RWPE2 (cell line): ENCODE measurements at regions not wholly inside any gene's neighbourhood (a gene's known extent, or its start where the extent isn't known, plus 50 kb on each side); places are given as distances from the start of the nearest gene placed in this dataset.

Source experiments
- ATAC-seq: fragments of 200-7000 bp; cut with Tn5 transposase; 3 replicates; pipeline ENCODE4 v1.9.1; 2021; ENCODE audit warnings: low read depth
- DNase-seq: peaks from one replicate; pipeline ENCODE4 v3.0.0-alpha.2; 2020; ENCODE audit warnings: low spot score
- H3K27ac ChIP-seq: fragments of 450-650 bp; 2 replicates; pipeline ENCODE4 v1.5.1; 2017; ENCODE audit warnings: mild to moderate bottlenecking; ENCODE audit not compliant: poor library complexity, severe bottlenecking
- H3K27me3 ChIP-seq: fragments of 250-450 bp; sonication (Bioruptor Pico); 2 replicates; pipeline ENCODE4 v1.5.1; 2021; ENCODE audit warnings: mild to moderate bottlenecking, moderate library complexity; ENCODE audit not compliant: insufficient read depth, poor library complexity, severe bottlenecking
- H3K36me3 ChIP-seq: fragments of 250-450 bp; sonication (Bioruptor Pico); 2 replicates; pipeline ENCODE4 v1.5.1; 2020; ENCODE audit warnings: low read depth, mild to moderate bottlenecking, moderate library complexity
- H3K4me1 ChIP-seq: fragments of 250-450 bp; sonication (Bioruptor Pico); 2 replicates; pipeline ENCODE4 v1.5.1; 2021; ENCODE audit warnings: mild to moderate bottlenecking, moderate library complexity; ENCODE audit not compliant: insufficient read depth, poor library complexity, severe bottlenecking
- H3K4me3 ChIP-seq: fragments of 250-450 bp; sonication (Bioruptor Pico); 2 replicates; pipeline ENCODE4 v1.5.1; 2021; ENCODE audit warnings: mild to moderate bottlenecking, moderate library complexity; ENCODE audit not compliant: severe bottlenecking
- H3K9me3 ChIP-seq: fragments of 250-450 bp; sonication (Bioruptor Pico); 2 replicates; pipeline ENCODE4 v1.5.1; 2021; ENCODE audit warnings: mild to moderate bottlenecking, moderate library complexity; ENCODE audit not compliant: severe bottlenecking
- CTCF ChIP-seq: fragments of 450-650 bp; IDR thresholded peaks from one replicate; pipeline ENCODE4 v1.5.1; 2017; ENCODE audit warnings: mild to moderate bottlenecking, moderate library complexity; ENCODE audit not compliant: poor library complexity, severe bottlenecking

GRCh38 chr12:115708801-115709200 is 568.7 kb downstream of the MED13L start:
- no peaks in the 10 kb centered on the region for H3K36me3 ChIP-seq
- no peak for TF ChIP-seq CTCF
- no peaks in the 10 kb centered on the region for H3K4me1 ChIP-seq
- H3K27ac ChIP-seq = no peak overlapping the region
- ATAC-seq (no peak), DNase-seq (no peak)
- H3K9me3 ChIP-seq = no peaks in the 10 kb centered on the region
- H3K27me3 ChIP-seq = no peaks in the 10 kb centered on the region
- no peak overlapping the region for H3K4me3 ChIP-seq

- peaks cover 5% of the 10 kb centered on the region; the same call in 1 of the 2 replicates for H3K36me3 ChIP-seq
- no peaks in the 10 kb centered on the region for H3K9me3 ChIP-seq
- DNase-seq (no peak), ATAC-seq (no peak)
- no peak overlapping the region for H3K27ac ChIP-seq
- H3K4me1 ChIP-seq = no peaks in the 10 kb centered on the region
- no peak overlapping the region for H3K4me3 ChIP-seq
- no peaks in the 10 kb centered on the region for H3K27me3 ChIP-seq
- TF ChIP-seq CTCF = no peak
These were observed 576.5 kb downstream of the MED13L start for GRCh38 chr12:115700896-115701465.

GRCh38 chr12:115700081-115700480 is 577.4 kb downstream of the MED13L start:
- Histone ChIP-seq H3K36me3 (peaks cover 5% of the 10 kb centered on the region; the same call in 1 of the 2 replicates), H3K27me3 (no peaks in the 10 kb centered on the region), H3K9me3 (no peaks in the 10 kb centered on the region), H3K4me1 (no peaks in the 10 kb centered on the region), H3K4me3 (no peak overlapping the region), H3K27ac (no peak overlapping the region)
- ATAC-seq = no peak
- DNase-seq = no peak
- no peak for TF ChIP-seq CTCF

- Histone ChIP-seq H3K4me3 (no peak overlapping the region), H3K9me3 (no peaks in the 10 kb centered on the region), H3K27ac (no peak overlapping the region), H3K4me1 (no peaks in the 10 kb centered on the region), H3K36me3 (peaks cover 5% of the 10 kb centered on the region; the same call in 1 of the 2 replicates), H3K27me3 (no peaks in the 10 kb centered on the region)
- ATAC-seq (no peak), DNase-seq (no peak)
- no peak for TF ChIP-seq CTCF
These were observed 579.2 kb downstream of the MED13L start for GRCh38 chr12:115698257-115698656.

GRCh38 chr12:115697340-115697739 is 580.2 kb downstream of the MED13L start:
- no peaks in the 10 kb centered on the region for H3K36me3 ChIP-seq
- H3K27me3 ChIP-seq = no peaks in the 10 kb centered on the region
- ATAC-seq = no peak
- no peak for DNase-seq
- H3K27ac ChIP-seq = no peak overlapping the region
- H3K4me1 ChIP-seq = no peaks in the 10 kb centered on the region
- H3K9me3 ChIP-seq = no peaks in the 10 kb centered on the region
- TF ChIP-seq CTCF = no peak
- H3K4me3 ChIP-seq = no peak overlapping the region
